ENCODE measurements at regions not wholly inside any gene's neighbourhood (a gene's known extent, or its start where the extent isn't known, plus 50 kb on each side); places are given as distances from the start of the nearest gene placed in this dataset.

DNA sequence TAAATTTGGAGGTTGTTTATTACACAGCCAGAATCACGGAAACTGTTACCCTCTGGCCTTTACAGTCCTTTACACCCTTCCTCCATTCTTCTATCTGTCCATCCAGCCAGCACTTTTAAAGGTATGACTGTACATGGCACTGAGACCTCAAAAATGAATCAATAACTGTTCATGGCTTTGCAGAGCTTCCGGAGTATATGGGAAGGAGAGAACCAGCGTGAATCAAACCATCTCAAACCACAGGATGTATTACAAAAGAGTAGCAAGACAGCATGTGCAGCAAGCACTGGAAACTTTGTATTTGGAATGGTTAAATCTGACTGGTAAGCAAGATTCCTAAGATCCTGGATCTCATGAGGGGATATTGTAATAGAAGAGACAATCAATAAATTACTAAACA lies 228.5 kb upstream of the CASK start:
- DNase-seq (ENCODE audit: low spot score), result no peak

- DNase-seq (ENCODE audit: low spot score), result no peak
Observed at GRCh38 chrX:42149765-42150164, 226.4 kb upstream of the CASK start.

GRCh38 chrX:42149281-42149680 lies 225.9 kb upstream of the CASK start:
- no peak for DNase-seq (ENCODE audit: low spot score)

DNA sequence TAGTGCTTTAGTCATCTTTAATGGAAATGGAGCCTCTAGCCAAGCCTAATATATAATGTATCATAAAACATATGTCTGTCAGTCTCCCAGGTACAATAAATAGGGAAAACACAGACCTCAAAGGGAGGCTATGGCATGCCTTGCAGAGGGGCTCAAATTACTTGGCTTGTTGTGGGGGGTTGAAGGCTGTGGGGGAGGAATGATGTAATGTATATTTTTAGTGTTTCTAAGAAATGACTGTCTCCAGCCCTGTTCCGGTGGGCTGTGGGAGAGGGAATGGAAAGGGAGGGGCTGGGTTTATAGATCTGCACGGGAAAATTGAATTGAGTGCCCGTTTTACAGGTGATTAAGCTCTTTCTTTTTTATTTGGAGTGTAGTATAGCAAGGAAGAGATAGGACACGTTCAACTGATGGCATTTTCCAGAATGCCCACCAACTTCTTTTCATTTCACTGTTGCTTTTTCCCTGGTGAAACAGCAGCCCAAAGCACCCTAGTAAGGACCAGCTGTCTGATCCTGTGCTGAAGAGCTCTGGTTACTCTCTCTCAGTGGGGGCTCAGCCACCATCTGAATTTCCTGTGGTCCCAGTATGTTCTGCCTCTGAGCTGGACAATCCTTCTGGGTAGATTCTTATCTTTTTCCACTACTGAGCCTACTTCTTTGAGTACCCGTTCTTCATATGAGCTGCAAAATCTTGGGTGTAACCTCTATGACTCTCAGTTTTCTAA lies 220.7 kb upstream of the CASK start:
- no peak for DNase-seq (ENCODE audit: low spot score)

DNA sequence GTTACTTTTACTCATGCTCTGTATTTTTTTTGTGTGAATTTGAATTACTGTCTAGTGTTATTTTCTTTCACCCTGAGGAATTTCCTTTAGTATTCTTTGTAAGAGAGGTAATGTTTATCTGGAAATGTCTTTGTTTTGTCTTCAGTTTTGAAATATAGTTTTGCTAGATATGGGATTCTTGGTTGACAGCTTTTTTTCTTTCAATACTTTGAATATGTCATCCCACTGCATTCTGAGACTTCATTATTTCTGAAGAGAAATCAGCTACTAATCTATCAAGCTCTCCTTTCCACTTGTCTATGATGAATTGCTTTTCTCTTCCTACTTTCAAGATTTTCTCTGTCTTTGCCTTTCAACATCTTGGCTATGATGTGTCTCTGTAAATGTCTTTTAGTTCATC lies 217.0 kb upstream of the CASK start:
- no peak for DNase-seq (ENCODE audit: low spot score)

GRCh38 chrX:42135583-42136228 lies 212.4 kb upstream of the CASK start:
- DNase-seq (ENCODE audit: low spot score), result no peak

DNA sequence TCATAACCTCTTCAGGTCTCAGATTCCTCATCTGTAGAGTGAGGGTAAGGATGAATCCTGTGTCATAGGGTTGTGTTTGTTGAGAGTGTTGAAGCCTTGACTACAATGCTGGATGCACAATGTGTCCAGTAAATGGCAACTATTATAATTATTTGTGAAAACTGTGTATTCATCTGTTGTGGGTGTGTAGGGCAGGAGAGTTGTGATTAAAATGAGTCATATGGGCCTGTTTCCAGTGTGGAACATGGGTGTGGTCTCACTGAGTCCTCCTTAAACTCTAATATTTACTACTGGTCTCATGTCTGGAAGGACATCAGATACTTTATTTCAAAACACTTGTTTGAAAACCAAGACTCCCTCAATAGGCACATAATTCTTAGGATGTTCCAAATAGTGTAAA lies 208.5 kb upstream of the CASK start:
- no peak for DNase-seq (ENCODE audit: low spot score)

GRCh38 chrX:42129022-42129940 lies 205.9 kb upstream of the CASK start:
- peak; percentile 1 for DNase-seq (ENCODE audit: low spot score)

DNA sequence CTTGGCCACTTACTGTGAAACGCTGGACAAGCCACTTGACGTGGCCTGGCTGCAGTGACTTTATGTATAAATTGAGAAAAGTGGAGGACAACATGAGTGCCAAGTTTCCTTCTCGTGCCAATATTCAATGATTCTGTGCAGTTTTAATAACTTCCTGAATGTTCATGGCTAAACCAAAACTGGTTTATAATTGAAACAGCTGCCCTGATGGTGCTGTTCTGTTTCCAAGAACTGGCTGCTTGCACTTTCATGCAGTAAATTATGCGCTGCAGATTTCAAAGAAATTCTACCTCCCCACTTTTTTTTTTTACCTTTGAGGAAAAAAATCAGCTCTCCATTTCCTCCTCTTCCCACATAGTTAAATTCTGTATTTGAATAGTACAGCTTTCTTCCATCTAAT lies 205.2 kb upstream of the CASK start:
- DNase-seq (ENCODE audit: low spot score), result no peak

GRCh38 chrX:42128020-42128419 lies 204.7 kb upstream of the CASK start:
- no peak for DNase-seq (ENCODE audit: low spot score)

DNA sequence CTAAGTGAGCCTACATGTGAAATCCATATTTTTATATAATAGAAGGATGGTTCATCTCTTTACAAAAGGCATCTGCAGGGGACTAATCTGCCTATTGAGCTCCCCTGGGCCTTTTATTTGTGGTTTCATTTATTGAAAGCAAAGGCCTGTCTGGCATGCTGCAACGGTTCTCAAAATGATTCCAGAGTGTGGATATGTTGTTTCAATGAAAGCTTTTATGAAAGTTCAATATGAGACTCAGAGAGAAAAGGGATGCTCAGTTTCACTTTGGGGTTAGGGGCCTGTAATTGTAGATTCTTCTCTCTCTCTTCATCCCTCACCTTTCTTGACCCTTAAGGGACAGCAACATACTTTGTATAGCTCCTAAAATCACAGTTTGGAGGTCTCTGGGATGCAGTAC lies 204.2 kb upstream of the CASK start:
- no peak for DNase-seq (ENCODE audit: low spot score)

DNA sequence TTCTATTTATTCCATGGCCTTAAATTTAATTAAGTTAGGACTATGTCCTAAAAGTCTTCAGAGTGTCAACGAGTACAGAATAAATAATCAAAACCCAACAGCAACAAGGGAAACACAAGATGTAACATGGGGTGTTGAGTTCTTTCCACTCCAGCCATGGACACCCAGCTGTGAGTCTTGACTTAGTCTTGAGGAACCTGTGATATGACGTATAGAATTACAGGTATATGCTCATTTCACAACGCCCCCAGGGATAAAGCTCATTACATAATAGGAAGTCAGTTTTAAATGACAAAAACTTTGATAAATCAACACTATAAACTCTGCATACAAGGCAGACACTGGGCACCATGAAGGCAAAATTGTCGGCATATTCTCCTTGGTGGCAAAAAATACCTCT lies 200.0 kb upstream of the CASK start:
- DNase-seq (ENCODE audit: low spot score), result no peak

- no peak for DNase-seq (ENCODE audit: low spot score)
Observed at GRCh38 chrX:42119076-42119475, 195.7 kb upstream of the CASK start.

DNA sequence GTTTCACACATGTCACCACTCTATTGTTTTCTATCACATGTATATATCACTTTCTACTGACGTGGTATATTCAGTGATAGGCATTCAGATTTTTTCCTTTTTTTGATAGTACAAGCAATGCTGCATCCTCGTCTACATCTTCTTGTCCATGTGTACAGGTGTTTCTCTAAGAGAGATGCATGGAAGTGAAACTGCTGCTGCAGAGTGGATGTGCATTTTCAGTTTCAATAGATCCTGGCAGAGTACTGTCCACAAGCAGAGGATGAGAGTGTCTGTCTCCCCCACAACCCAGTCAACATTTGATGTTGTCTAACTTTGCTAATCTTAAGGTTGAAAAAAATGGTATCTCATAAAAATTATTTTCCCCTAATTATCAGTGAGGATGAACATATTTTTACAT lies 194.0 kb upstream of the CASK start:
- no peak for DNase-seq (ENCODE audit: low spot score)

DNA sequence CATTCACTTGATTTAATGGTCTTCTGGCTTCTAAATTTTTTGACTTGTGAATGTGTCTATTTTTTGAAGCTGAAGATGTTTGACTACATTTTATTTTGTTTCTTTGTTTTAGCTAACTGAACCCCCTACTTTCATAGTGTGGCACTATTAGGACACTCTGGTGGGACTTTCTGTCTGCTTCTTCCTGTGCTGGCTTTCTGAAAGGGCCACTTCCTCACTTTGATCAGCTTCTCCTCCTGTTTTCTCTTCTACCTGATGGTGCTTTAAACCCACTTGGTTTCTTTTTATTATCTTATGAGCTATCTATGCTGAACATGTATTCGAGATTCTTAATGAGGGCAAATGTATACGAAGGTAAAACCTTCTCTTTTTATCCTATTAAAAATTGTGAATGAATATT lies 186.1 kb upstream of the CASK start:
- no peak for DNase-seq (ENCODE audit: low spot score)

DNA sequence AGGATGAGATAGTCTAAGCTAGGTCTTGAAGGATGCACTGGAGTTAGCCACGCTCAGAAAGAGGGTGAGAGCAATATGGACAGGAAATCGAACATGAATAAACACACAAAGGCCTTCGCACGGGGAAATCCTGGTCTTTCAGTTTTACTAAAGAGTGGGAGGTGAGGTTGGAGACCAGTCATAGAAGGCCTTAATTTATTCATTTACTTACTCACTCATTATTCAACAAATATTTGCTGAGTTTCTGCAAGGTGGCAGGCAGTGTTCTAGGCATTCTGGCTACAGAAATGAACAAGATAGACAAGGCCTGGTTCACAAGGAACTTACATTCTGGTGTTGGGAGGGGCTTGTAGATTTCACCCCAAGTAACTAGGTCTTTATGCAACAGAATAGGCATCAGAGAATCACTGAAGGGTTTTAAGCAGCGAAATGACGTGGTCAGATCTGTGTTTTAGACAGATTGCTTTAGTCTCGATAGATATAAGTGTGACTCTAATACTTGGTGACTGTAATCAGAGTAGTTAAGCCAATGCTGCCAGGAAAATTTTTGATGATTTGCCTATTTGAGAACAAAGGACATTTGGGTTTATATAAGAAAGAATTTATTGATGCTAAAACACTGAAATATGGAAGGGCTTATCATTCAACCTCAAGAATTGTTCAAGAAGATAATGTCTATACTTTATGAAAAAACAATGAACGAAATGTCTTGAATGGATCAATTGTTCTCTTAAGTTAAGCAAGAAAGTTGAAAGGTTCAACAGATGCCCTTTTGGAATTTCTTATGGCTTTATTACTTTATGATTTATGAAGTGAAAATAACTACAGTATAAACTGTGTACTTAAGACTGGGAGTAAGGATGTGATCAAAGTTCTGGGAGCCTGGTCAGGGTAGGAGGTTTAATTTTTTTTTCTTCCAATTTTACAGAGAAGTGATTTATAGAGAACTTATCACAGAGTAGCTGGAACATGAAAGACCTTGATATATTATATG lies 184.4 kb upstream of the CASK start:
- no peak for DNase-seq (ENCODE audit: low spot score)

DNA sequence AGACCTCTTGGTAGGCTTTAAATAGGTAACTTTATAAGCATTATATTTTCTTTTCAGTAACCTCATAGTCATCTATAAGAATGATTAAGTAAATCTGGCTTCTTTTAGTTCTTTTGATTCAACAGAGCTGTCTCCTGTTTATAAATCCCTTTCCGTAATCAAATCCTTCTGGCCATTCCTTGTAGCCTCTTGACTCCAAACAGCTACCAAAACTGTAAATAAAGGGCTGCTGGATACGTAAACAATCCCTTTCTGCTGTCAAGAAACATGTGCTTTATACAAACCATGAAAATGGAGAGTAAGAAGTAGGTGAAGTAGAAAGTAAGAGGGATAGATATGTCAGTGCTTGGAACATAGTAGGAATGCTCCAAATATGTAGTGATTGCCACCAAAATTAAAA lies 183.2 kb upstream of the CASK start:
- DNase-seq (ENCODE audit: low spot score), result no peak

DNA sequence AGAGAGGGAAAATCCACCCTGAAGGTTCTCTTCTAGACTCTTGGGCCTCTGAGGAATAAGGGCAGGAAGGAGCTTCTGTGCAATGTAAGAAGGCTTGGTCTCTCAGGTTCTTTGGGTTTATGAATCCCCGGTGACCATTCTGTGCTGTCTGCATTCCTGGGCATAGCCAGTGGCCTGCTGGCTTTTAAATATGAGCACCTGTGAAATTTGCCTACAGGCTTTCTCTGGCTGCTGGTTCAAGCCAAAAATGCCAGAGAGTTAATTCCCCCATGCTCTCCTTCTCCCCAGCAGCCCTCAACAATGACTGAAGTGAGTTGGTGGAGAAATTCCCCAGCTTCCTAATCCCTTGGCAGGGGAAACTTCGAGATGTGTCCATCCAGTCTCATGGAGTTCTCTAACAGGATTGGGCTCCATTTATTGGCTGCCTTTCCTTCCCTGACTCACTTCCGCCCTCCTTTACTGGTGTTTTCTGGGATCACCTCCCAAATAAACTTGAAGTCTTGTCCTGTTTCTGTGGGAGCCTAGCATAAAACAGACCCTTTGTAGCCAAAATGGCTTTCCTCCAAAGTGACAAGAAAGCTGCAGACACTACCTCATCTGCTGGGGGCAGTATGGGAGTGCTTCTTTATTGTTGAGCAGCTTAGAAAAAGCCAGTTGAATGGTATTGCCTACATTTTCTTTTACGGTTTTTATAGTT lies 179.4 kb upstream of the CASK start:
- no peak for DNase-seq (ENCODE audit: low spot score)

DNA sequence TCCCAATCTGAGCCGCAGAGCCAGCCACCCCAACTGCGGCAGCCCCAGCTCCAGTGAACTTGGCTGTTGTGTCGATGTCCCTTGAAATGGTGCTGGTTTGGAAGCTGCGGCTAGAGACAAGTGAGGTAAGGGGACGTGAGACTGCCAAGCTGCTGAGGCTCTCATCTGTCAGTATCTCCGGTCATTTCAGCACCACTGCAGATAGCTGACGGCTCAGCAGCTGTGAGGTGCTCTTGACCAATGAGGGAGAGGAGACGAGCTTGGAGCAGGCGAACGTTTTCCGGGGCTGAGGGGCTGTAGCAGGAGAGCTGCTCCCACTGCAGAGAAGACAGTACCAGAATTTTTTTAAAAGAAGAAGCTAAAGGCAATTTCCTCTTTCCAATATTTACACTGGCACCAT lies 175.5 kb upstream of the CASK start:
- DNase-seq (ENCODE audit: low spot score), result no peak

GRCh38 chrX:42097486-42097885 lies 174.1 kb upstream of the CASK start:
- DNase-seq (ENCODE audit: low spot score), result no peak

GRCh38 chrX:42096265-42096920 lies 173.0 kb upstream of the CASK start:
- no peak for DNase-seq (ENCODE audit: low spot score)
